Liver (tissue), 7 donors: ENCODE measurements at regions not wholly inside any gene's neighbourhood (a gene's known extent, or its start where the extent isn't known, plus 50 kb on each side); places are given as distances from the start of the nearest gene placed in this dataset.
"Not testable (repeated sequence)": the region's sequence is repeated elsewhere in the genome, so short reads cannot be mapped to it uniquely, and the experiment has no call there.

Experiments used
- DNase-seq: peaks from one replicate; pipeline ENCODE4 v3.0.0-alpha.2; 2017; ENCODE audit warnings: low spot score
- H3K27ac ChIP-seq, 2 donors: one replicate each; pipeline ENCODE4 v1.7.0; 2013; ENCODE audit warnings: inconsistent platforms in 2 of 2, low read length in 2 of 2, control low read depth in 1 of 2, low read depth in 1 of 2, mild to moderate bottlenecking in 1 of 2
- H3K27me3 ChIP-seq, 4 donors: one replicate each; pipeline versions ENCODE4 v1.6.1 to v1.7.0; 2013; ENCODE audit warnings: low read length in 3 of 4, inconsistent platforms in 1 of 4, mild to moderate bottlenecking in 1 of 4, moderate library complexity in 1 of 4; ENCODE audit not compliant: control insufficient read depth in 4 of 4, insufficient read depth in 4 of 4
- H3K36me3 ChIP-seq, 4 donors: one replicate each; pipeline versions ENCODE4 v1.6.1 to v1.7.0; 2013; ENCODE audit warnings: low read length in 3 of 4, mild to moderate bottlenecking in 3 of 4, low read depth in 1 of 4, moderate library complexity in 1 of 4; ENCODE audit not compliant: control insufficient read depth in 4 of 4, insufficient read depth in 3 of 4
- H3K4me1 ChIP-seq, 4 donors: one replicate each; pipeline versions ENCODE4 v1.6.1 to v1.7.0; 2013; ENCODE audit warnings: low read length in 3 of 4, mild to moderate bottlenecking in 3 of 4, moderate library complexity in 1 of 4; ENCODE audit not compliant: control insufficient read depth in 4 of 4, insufficient read depth in 4 of 4
- H3K4me3 ChIP-seq, 3 donors: one replicate each; pipeline versions ENCODE4 v1.6.1 to v1.7.0; 2013; ENCODE audit warnings: low read length in 3 of 3, control low read depth in 1 of 3, low read depth in 1 of 3, mild to moderate bottlenecking in 1 of 3
- H3K9ac ChIP-seq, 2 donors: one replicate each; pipeline ENCODE4 v1.7.0; 2013; ENCODE audit warnings: low read length in 2 of 2, mild to moderate bottlenecking in 2 of 2, moderate library complexity in 2 of 2, control low read depth in 1 of 2, low read depth in 1 of 2
- H3K9me3 ChIP-seq, 4 donors: one replicate each; pipeline versions ENCODE4 v1.6.1 to v1.7.0; 2013; ENCODE audit warnings: low read length in 3 of 4; ENCODE audit not compliant: control insufficient read depth in 4 of 4
- FOXA1 ChIP-seq: IDR thresholded peaks from 2 replicates; pipeline ENCODE4 v1.6.1; 2016; ENCODE audit warnings: antibody characterized with exemption
- HNF4G ChIP-seq: IDR thresholded peaks from 2 replicates; pipeline ENCODE4 v1.6.1; 2016; ENCODE audit warnings: antibody characterized with exemption
- MAX ChIP-seq: IDR thresholded peaks from 2 replicates; pipeline ENCODE4 v1.6.1; 2016; ENCODE audit warnings: antibody characterized with exemption
- NR2F2 ChIP-seq: IDR thresholded peaks from 2 replicates; pipeline ENCODE4 v1.6.1; 2016; ENCODE audit warnings: antibody characterized with exemption
- RXRA ChIP-seq, 2 donors: IDR thresholded peaks; 2 replicates each; pipeline ENCODE4 v1.6.1; 2017 to 2018; ENCODE audit warnings: antibody characterized with exemption in 2 of 2, mild to moderate bottlenecking in 1 of 2
- WGBS: extraction: QIAGEN DNeasy Blood & Tissue Kit; methylation state at CpG from one replicate; pipeline ENCODE4 v1.1.7; 2013; 5-methylcytosine and 5-hydroxymethylcytosine counted together
- TF ChIP-seq, protein P1 (sequence below): IDR thresholded peaks from 2 replicates; pipeline ENCODE4 v1.6.1; 2016; ENCODE audit warnings: antibody characterized with exemption, mild to moderate bottlenecking
- TF ChIP-seq, protein P2 (sequence below): IDR thresholded peaks from 2 replicates; pipeline ENCODE4 v1.6.1; 2016; ENCODE audit warnings: antibody characterized with exemption
- donor health status: healthy.
- donor health status: healthy.
- donor health status: healthy.
- donor health status: healthy.

DNA sequence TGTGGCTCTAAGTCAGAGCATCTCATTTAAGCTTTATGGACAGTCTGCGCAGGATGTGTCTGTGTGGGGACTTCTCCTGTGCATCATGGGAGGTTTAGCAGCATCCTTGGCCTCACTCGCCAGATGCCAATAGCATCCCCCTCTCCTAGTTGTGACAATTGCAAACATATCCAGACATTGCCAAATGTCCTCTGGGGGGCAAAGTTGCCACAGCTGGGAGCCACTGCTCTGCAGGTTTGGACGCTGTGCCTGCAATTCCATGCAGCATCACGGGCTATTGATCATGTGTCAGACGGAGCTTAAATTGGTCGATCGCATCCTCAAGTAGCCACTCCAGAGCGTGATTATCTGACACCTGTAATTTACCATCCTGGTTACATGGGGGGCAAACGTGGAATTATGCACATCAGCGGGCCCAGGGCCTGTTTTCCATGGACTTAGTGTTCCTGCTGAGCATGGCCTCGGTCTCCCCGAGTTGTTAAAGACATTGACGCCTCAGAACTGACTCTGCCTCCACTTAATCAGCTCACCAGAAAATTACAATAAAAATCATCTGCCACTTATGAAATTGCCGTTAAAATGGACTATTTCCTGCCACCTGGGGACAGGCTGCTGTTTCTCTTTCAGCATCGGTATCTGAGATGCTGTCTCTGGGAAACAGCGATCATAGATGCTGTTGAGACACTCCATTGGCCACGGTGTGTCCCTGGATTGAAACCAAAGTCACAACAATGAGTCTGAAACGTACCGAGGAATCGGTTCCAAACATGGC is 191.9 kb upstream of the SULF2 start:
- 74% methylated on average over 20 of the region's 20 CpGs for WGBS
- H3K9ac ChIP-seq: not testable (repeated sequence)

DNA sequence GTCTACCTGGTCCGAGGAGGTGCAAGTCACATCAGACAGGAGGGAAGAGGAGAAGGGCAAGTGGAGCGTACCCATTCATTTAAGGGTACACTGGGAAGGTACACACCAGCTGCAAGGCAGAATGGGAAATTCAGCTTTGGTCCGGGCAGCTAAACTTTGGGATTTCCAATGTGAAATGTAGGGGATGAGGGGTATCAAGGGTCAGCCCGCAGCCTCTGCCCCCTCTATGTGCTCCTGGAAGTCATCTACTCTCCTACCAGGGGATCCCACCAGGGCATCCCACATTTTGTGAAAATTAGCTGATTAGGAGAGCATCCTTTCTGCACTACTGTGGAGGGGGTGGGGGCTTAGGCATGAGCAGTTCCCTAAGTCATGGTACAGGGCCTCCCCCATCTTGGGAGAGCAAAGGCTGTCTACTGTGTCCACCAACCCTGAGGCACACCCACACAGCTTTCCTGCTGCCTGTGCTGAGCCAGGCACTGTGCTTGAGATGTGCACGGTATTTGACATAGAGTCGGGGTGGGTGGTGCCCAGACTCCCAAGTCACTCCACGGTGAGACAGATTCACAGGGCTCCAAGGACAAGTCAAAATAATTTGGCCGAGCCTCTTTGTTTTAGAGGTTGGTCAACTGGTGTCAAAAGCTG is 189.1 kb upstream of the SULF2 start:
- no peak for TF ChIP-seq HNF4G
- TF ChIP-seq FOXA1: no peak
- Histone ChIP-seq H3K4me1 (no peaks in the 10 kb centered on the region), H3K9ac (no peak overlapping the region), H3K27ac (no peak overlapping the region), H3K27me3 (peaks cover 0 to 9% (median 0%) of the 10 kb centered on the region in 4 donors), H3K4me3 (no peak overlapping the region), H3K36me3 (no peaks in the 10 kb centered on the region), H3K9me3 (no peaks in the 10 kb centered on the region)
- DNase-seq: no peak
- WGBS: 78% methylated on average over 8 of the region's 8 CpGs

More for the DNA sequence above, 191.9 kb upstream of the SULF2 start:
- not testable (repeated sequence) for H3K4me1 ChIP-seq, DNase-seq, H3K36me3 ChIP-seq, H3K9me3 ChIP-seq, H3K27me3 ChIP-seq, H3K4me3 ChIP-seq, H3K27ac ChIP-seq

DNA sequence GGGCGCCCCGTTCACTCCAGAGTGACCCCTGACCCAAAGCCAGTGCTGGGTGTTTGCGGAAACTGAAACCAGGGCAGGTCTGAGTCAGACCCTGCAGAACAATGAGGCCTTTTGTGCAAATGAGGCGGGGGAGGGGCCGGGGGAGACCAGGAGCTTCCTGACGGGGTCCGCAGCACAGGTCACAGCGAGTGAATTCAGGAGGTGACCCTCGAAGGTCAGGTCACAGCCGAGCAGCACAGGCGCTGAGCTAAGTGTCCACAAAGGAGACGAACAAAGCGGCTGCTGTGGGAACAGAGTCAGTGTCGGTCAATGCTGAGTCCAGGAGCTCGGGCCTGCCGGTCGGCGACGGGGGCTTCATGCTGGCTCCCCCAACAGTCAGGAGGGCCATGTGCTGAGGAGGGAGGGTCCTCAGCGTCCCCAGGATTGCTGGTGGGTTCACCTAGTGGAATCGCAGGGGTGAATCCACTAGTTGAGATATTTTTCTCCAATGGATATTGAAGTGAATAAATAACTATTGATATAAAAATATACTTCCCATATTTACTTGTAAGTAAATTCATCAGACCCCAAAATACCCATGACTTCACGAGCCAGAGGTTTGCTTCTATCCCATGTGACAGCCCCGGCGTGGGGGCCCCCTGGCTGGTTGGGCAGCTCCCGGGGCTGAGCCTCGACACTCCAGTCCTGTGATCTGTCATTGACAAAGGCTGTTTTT is 188.4 kb upstream of the SULF2 start:
- H3K27me3 ChIP-seq: peaks cover 0 to 9% (median 0%) of the 10 kb centered on the region in 4 donors
- H3K27ac ChIP-seq: peak overlapping the region in 1 of 2 donors; percentile 25
- TF ChIP-seq, protein P1, sequence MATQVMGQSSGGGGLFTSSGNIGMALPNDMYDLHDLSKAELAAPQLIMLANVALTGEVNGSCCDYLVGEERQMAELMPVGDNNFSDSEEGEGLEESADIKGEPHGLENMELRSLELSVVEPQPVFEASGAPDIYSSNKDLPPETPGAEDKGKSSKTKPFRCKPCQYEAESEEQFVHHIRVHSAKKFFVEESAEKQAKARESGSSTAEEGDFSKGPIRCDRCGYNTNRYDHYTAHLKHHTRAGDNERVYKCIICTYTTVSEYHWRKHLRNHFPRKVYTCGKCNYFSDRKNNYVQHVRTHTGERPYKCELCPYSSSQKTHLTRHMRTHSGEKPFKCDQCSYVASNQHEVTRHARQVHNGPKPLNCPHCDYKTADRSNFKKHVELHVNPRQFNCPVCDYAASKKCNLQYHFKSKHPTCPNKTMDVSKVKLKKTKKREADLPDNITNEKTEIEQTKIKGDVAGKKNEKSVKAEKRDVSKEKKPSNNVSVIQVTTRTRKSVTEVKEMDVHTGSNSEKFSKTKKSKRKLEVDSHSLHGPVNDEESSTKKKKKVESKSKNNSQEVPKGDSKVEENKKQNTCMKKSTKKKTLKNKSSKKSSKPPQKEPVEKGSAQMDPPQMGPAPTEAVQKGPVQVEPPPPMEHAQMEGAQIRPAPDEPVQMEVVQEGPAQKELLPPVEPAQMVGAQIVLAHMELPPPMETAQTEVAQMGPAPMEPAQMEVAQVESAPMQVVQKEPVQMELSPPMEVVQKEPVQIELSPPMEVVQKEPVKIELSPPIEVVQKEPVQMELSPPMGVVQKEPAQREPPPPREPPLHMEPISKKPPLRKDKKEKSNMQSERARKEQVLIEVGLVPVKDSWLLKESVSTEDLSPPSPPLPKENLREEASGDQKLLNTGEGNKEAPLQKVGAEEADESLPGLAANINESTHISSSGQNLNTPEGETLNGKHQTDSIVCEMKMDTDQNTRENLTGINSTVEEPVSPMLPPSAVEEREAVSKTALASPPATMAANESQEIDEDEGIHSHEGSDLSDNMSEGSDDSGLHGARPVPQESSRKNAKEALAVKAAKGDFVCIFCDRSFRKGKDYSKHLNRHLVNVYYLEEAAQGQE: no peak
- peak; percentile 75 for TF ChIP-seq NR2F2
- H3K9me3 ChIP-seq: no peaks in the 10 kb centered on the region
- H3K4me3 ChIP-seq: no peak overlapping the region
- 46% methylated on average over 26 of the region's 26 CpGs for WGBS
- no peaks in the 10 kb centered on the region for H3K4me1 ChIP-seq
- no peak overlapping the region for H3K9ac ChIP-seq
- DNase-seq: no peak
- no peaks in the 10 kb centered on the region for H3K36me3 ChIP-seq

GRCh38 chr20:47972916-47973309 is 187.6 kb upstream of the SULF2 start:
- TF ChIP-seq, protein P2, sequence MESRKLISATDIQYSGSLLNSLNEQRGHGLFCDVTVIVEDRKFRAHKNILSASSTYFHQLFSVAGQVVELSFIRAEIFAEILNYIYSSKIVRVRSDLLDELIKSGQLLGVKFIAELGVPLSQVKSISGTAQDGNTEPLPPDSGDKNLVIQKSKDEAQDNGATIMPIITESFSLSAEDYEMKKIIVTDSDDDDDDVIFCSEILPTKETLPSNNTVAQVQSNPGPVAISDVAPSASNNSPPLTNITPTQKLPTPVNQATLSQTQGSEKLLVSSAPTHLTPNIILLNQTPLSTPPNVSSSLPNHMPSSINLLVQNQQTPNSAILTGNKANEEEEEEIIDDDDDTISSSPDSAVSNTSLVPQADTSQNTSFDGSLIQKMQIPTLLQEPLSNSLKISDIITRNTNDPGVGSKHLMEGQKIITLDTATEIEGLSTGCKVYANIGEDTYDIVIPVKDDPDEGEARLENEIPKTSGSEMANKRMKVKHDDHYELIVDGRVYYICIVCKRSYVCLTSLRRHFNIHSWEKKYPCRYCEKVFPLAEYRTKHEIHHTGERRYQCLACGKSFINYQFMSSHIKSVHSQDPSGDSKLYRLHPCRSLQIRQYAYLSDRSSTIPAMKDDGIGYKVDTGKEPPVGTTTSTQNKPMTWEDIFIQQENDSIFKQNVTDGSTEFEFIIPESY: no peak
- TF ChIP-seq MAX: no peak
- TF ChIP-seq RXRA (IDR thresholded peaks at IDR 0.05): peak in 1 of 2 donors; percentile 8
- DNase-seq: no peak
- peaks cover 0 to 9% (median 0%) of the 10 kb centered on the region in 4 donors for H3K27me3 ChIP-seq
- H3K4me3 ChIP-seq: no peak overlapping the region
- H3K27ac ChIP-seq: peak overlapping the region; percentile 3 to 50
- H3K9ac ChIP-seq: no peak overlapping the region
- no peaks in the 10 kb centered on the region for H3K9me3 ChIP-seq
- H3K4me1 ChIP-seq: no peaks in the 10 kb centered on the region
- 71% methylated on average over 17 of the region's 17 CpGs for WGBS
- H3K36me3 ChIP-seq: no peaks in the 10 kb centered on the region
